GM23248 (cell line): ENCODE measurements at regions not wholly inside any gene's neighbourhood (a gene's known extent, or its start where the extent isn't known, plus 50 kb on each side); places are given as distances from the start of the nearest gene placed in this dataset.

ENCODE experiments used
- DNase-seq: peaks from one replicate; pipeline ENCODE4 v3.0.0-alpha.2; 2015
- H2AFZ ChIP-seq: fragments of 200-600 bp; sonication (generic); 2 replicates; pipeline ENCODE4 v1.6.1; 2016; ENCODE audit warnings: antibody characterized with exemption
- H3F3A ChIP-seq: fragments of 200-600 bp; sonication (generic); 2 replicates; pipeline ENCODE4 v1.6.1; 2016; ENCODE audit warnings: mild to moderate bottlenecking, antibody characterized with exemption, mixed run types; ENCODE audit not compliant: insufficient read depth
- H3K27ac ChIP-seq: fragments of 200-600 bp; sonication (generic); 2 replicates; pipeline ENCODE4 v1.5.1; 2016; ENCODE audit warnings: mild to moderate bottlenecking
- H3K27me3 ChIP-seq: fragments of 200-600 bp; sonication (generic); replicated peaks from 2 replicates; pipeline ENCODE4 v1.6.1; 2016; ENCODE audit warnings: mild to moderate bottlenecking; ENCODE audit not compliant: insufficient read depth
- H3K36me3 ChIP-seq: fragments of 200-600 bp; sonication (generic); 2 replicates; pipeline ENCODE4 v1.6.1; 2016; ENCODE audit warnings: low read depth, mild to moderate bottlenecking
- H3K4me1 ChIP-seq: fragments of 200-600 bp; sonication (generic); 2 replicates; pipeline ENCODE4 v1.6.1; 2016; ENCODE audit warnings: mild to moderate bottlenecking; ENCODE audit not compliant: insufficient read depth
- H3K4me2 ChIP-seq: fragments of 200-600 bp; sonication (generic); one replicate; pipeline ENCODE4 v1.6.1; 2016; ENCODE audit warnings: mild to moderate bottlenecking; ENCODE audit not compliant: unreplicated experiment
- H3K4me3 ChIP-seq: fragments of 200-600 bp; sonication (generic); 2 replicates; pipeline ENCODE4 v1.5.1; 2016; ENCODE audit warnings: mild to moderate bottlenecking
- H3K79me2 ChIP-seq: fragments of 200-600 bp; sonication (generic); 2 replicates; pipeline ENCODE4 v1.6.1; 2016; ENCODE audit warnings: mild to moderate bottlenecking; ENCODE audit not compliant: insufficient read depth
- H3K9ac ChIP-seq: fragments of 200-600 bp; sonication (generic); 2 replicates; pipeline ENCODE4 v1.6.1; 2016; ENCODE audit warnings: mild to moderate bottlenecking
- H3K9me2 ChIP-seq: fragments of 200-600 bp; sonication (generic); 2 replicates; pipeline ENCODE4 v1.6.1; 2016; ENCODE audit warnings: mixed run types, mild to moderate bottlenecking, moderate library complexity; ENCODE audit not compliant: insufficient read depth
- H3K9me3 ChIP-seq: fragments of 200-600 bp; sonication (generic); one replicate; pipeline ENCODE4 v1.6.1; 2017; ENCODE audit warnings: low read depth
- H4K20me1 ChIP-seq: fragments of 200-600 bp; sonication (generic); 2 replicates; pipeline ENCODE4 v1.6.0; 2016; ENCODE audit not compliant: insufficient read depth
- EZH2 ChIP-seq: fragments of 200-600 bp; sonication (generic); IDR thresholded peaks from 2 replicates; pipeline ENCODE4 v1.6.1; 2018; ENCODE audit warnings: antibody characterized with exemption, mild to moderate bottlenecking; ENCODE audit not compliant: insufficient read depth, poor library complexity, severe bottlenecking
- EZH2phosphoT487 ChIP-seq: fragments of 200-600 bp; sonication (generic); IDR thresholded peaks from 2 replicates; pipeline ENCODE4 v1.6.1; 2018; ENCODE audit warnings: antibody characterized with exemption, moderate library complexity, mild to moderate bottlenecking, low read depth; ENCODE audit not compliant: insufficient read depth
- WGBS, 2 experiments: methylation state at CpG; one replicate each; pipeline ENCODE4 v1.1.6; 2015 to 2017; ENCODE audit warnings: low lambda C conversion rate in 2 of 2, low coverage in 1 of 2; ENCODE audit errors: missing lambda C conversion rate in 2 of 2; 5-methylcytosine and 5-hydroxymethylcytosine counted together
- in situ Hi-C: fragments of 300-500 bp; cut with MboI; formaldehyde crosslinking; loops from 2 replicates; pipeline ENCODE4 v1.15.0; 2020

DNA sequence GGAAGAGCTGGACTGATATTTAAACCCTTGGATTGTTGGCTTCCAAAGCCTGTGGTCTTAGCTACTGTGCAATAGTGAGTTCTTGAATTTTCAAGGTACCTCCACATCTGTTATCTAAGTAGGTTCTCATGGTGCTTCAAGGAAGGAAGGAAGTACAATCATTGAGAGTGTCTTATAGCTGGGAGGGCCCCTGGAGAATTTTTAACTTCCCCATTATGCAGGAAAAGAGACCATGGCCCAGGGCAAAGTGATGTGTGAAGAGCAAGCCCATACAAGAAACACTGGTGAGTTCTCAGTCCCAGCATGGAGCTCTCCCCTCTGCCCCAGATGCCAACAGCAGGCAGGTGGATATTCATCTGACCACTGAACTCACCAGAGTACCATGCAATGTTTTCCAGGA is 169.0 kb upstream of the IRX6 start:
- no peak overlapping the region for H2AFZ ChIP-seq
- no peak for TF ChIP-seq EZH2phosphoT487
- H3K9me2 ChIP-seq, result no peaks in the 10 kb centered on the region
- 0 out of 2 replicates have a peak, but pooled peaks cover under 1% of the 10 kb centered on the region for H3K27me3 ChIP-seq
- no peak overlapping the region for H3K4me3 ChIP-seq
- no peak for DNase-seq
- no peaks in the 10 kb centered on the region for H3K9me3 ChIP-seq
- H3K36me3 ChIP-seq, result no peaks in the 10 kb centered on the region
- no peaks in the 10 kb centered on the region for H4K20me1 ChIP-seq
- no peak overlapping the region for H3K9ac ChIP-seq
- H3K4me1 ChIP-seq, result no peaks in the 10 kb centered on the region
- in situ Hi-C loops, result no loop called here
- H3K79me2 ChIP-seq, result no peaks in the 10 kb centered on the region
- no peaks in the 10 kb centered on the region for H3F3A ChIP-seq
- no peak overlapping the region for H3K4me2 ChIP-seq
- H3K27ac ChIP-seq, result no peak overlapping the region

GRCh38 chr16:55155815-55156214 is 168.2 kb upstream of the IRX6 start:
- TF ChIP-seq EZH2 (no peak), EZH2phosphoT487 (no peak)
- no peaks in the 10 kb centered on the region for H3K9me2 ChIP-seq
- no peaks in the 10 kb centered on the region for H3K79me2 ChIP-seq
- no peak overlapping the region for H3K9ac ChIP-seq
- no peaks in the 10 kb centered on the region for H3K9me3 ChIP-seq
- no peak overlapping the region for H3K4me2 ChIP-seq
- no peaks in the 10 kb centered on the region for H3K4me1 ChIP-seq
- H3K27ac ChIP-seq, result no peak overlapping the region
- WGBS, 2 experiments, result 75 to 80% methylated on average over 9 of the region's 9 CpGs
- no peaks in the 10 kb centered on the region for H3F3A ChIP-seq
- no peaks in the 10 kb centered on the region for H3K27me3 ChIP-seq
- in situ Hi-C loops, result no loop called here
- no peak overlapping the region for H3K4me3 ChIP-seq
- no peak for DNase-seq
- no peaks in the 10 kb centered on the region for H3K36me3 ChIP-seq
- H4K20me1 ChIP-seq, result no peaks in the 10 kb centered on the region
- no peak overlapping the region for H2AFZ ChIP-seq

DNA sequence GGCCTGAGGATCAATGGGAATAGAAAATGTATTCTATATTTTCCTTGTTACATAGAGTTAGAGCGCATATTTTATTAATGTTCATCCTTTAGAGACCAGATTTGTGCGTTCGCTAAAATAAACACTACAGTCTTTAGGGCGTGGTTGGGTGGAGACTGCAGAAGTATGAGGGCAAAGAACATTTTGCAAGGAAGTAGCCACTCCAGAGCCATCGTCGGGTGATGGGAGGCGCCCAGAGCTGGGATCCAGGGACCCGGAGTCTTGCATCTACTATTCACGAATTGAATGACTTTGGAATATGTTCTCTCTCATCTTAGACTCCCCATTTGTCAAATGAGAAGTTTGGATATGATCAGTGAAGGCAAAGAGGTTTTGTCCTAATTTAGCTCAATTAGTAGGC is 154.2 kb upstream of the IRX6 start:
- 70 to 77% methylated on average over 9 of the region's 9 CpGs for WGBS, 2 experiments
- Histone ChIP-seq H2AFZ (no peak overlapping the region), H3K27me3 (no peaks in the 10 kb centered on the region), H3K27ac (no peak overlapping the region), H3K9me3 (no peaks in the 10 kb centered on the region), H3K9ac (no peak overlapping the region), H4K20me1 (no peaks in the 10 kb centered on the region), H3K4me1 (no peaks in the 10 kb centered on the region), H3F3A (no peaks in the 10 kb centered on the region), H3K9me2 (no peaks in the 10 kb centered on the region), H3K79me2 (no peaks in the 10 kb centered on the region), H3K4me2 (no peak overlapping the region), H3K36me3 (no peaks in the 10 kb centered on the region), H3K4me3 (no peak overlapping the region)
- DNase-seq, result no peak
- in situ Hi-C loops, result no loop called here
- no peak for TF ChIP-seq EZH2
- no peak for TF ChIP-seq EZH2phosphoT487

DNA sequence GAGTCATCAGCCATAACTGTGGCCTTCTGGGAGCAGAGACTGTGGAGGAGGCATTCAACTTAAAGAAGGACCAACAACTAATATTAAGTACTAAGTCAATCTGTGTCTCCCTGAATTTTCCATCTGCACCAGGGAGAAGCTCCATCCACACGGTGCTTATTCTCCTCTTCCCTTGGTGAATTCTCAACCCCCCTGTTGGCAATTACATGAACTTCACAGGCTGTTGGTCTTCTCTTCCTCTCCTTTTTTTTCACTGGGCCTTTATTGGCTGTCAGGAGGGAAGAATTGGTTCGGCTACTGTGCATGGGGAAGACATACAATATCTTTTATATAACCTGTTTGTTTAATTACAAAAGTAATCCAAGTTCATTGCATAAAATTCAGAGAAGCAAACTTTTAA is 152.8 kb upstream of the IRX6 start:
- Histone ChIP-seq H3K4me1 (no peaks in the 10 kb centered on the region), H3K79me2 (no peaks in the 10 kb centered on the region), H3K36me3 (no peaks in the 10 kb centered on the region), H3F3A (no peaks in the 10 kb centered on the region), H3K27ac (no peak overlapping the region), H3K27me3 (no peaks in the 10 kb centered on the region), H4K20me1 (no peaks in the 10 kb centered on the region), H2AFZ (no peak overlapping the region), H3K4me2 (no peak overlapping the region), H3K9ac (no peak overlapping the region), H3K4me3 (no peak overlapping the region), H3K9me2 (no peaks in the 10 kb centered on the region), H3K9me3 (no peaks in the 10 kb centered on the region)
- no peak for DNase-seq
- no peak for TF ChIP-seq EZH2
- TF ChIP-seq EZH2phosphoT487, result no peak
- in situ Hi-C loops, result no loop called here
- WGBS, 2 experiments, result 55 to 82% methylated on average over 2 of the region's 2 CpGs

DNA sequence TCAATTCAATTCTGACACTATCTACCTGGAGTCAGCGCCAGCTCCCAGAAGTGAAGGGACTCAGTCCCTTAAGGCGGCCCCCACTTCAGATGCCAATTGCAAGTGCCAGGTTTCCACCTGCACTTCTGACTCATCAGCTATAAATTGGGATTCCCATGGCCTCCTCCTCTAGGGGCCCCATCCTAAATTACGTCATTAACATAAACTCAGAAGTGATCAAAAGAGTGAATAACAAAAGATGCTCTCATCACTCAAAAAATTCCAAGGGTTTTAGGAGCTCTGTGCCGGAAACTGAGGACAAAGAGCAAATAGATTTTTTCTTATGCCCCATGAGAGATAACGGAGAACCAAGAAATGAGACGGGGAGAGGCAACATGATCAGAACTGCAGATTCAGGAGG is 148.6 kb upstream of the IRX6 start:
- Histone ChIP-seq H3K27ac (no peak overlapping the region), H3K9me3 (no peaks in the 10 kb centered on the region), H3F3A (no peaks in the 10 kb centered on the region), H2AFZ (no peak overlapping the region), H4K20me1 (no peaks in the 10 kb centered on the region), H3K4me1 (no peaks in the 10 kb centered on the region), H3K9ac (no peak overlapping the region), H3K4me2 (no peak overlapping the region), H3K36me3 (no peaks in the 10 kb centered on the region), H3K27me3 (no peaks in the 10 kb centered on the region), H3K4me3 (no peak overlapping the region), H3K9me2 (no peaks in the 10 kb centered on the region), H3K79me2 (no peaks in the 10 kb centered on the region)
- TF ChIP-seq EZH2 (no peak), EZH2phosphoT487 (no peak)
- DNase-seq, result no peak
- WGBS, 2 experiments, result 69 to 73% methylated on average over 6 of the region's 6 CpGs
- in situ Hi-C loops, result no loop called here
